ENCODE measurements at regions not wholly inside any gene's neighbourhood (a gene's known extent, or its start where the extent isn't known, plus 50 kb on each side); places are given as distances from the start of the nearest gene placed in this dataset.

DNA sequence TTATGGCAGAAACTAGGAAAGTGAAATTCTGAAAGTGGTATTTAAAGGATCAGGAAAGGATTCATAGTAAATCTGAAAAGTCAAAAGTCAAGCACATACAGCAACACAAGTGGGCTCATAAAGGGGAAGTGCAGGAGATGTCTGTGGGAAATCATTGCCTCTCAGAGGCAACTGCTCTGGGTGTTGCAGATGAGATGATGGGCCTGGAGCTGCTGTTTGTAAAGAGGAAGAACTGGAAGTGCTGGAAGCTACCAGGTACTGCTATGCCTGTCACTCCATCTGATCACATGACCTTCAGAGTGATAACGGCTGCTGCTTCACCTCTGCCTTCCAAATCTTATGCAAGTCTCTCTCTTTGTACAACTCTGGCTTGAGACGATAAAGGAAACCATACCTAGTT lies 55.9 kb downstream of the ADRB2 start:
- TF ChIP-seq, protein P1, sequence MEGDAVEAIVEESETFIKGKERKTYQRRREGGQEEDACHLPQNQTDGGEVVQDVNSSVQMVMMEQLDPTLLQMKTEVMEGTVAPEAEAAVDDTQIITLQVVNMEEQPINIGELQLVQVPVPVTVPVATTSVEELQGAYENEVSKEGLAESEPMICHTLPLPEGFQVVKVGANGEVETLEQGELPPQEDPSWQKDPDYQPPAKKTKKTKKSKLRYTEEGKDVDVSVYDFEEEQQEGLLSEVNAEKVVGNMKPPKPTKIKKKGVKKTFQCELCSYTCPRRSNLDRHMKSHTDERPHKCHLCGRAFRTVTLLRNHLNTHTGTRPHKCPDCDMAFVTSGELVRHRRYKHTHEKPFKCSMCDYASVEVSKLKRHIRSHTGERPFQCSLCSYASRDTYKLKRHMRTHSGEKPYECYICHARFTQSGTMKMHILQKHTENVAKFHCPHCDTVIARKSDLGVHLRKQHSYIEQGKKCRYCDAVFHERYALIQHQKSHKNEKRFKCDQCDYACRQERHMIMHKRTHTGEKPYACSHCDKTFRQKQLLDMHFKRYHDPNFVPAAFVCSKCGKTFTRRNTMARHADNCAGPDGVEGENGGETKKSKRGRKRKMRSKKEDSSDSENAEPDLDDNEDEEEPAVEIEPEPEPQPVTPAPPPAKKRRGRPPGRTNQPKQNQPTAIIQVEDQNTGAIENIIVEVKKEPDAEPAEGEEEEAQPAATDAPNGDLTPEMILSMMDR (IDR thresholded peaks at IDR 0.05): no peak
- no peak for TF ChIP-seq MAFK (IDR thresholded peaks at IDR 0.05; ENCODE audit: partially characterized antibody)

All from A549 (cell line).